Stimulated activated naive CD4-positive, alpha-beta T cell treated with Interleukin-2 at 50 U/mL for 16 hours (primary cell): ENCODE measurements at regions not wholly inside any gene's neighbourhood (a gene's known extent, or its start where the extent isn't known, plus 50 kb on each side); places are given as distances from the start of the nearest gene placed in this dataset.
"Not testable (repeated sequence)": the region's sequence is repeated elsewhere in the genome, so short reads cannot be mapped to it uniquely, and the experiment has no call there.

ENCODE experiments used
- DNase-seq: peaks from one replicate; lab custom pipeline; 2025; lab: John Stamatoyannopoulos, UW

DNA sequence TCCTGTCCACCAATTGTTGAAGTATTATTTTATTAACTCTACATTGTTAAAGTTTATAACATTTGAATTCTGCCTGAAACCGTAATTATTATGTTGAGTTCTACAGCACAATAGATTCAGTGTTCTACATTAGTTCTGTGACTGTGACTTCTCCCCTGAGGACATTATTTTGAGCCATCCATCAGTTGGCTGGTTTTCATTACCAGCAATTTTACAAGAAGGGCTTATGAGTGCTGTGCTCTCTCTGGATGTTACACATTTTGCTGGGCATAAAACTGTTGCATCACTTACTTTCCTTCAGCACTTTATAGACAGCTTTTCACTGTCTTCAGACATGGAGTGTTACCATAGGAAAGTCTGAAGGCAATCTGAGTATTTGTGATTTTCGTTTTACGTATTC is 118.2 kb upstream of the KITLG start:
- DNase-seq, result no peak

- DNase-seq, result no peak
Measured at GRCh38 chr12:88693837-88694445, 113.7 kb upstream of the KITLG start.

- DNase-seq, result no peak
Measured at GRCh38 chr12:88691811-88692210, 111.5 kb upstream of the KITLG start.

DNA sequence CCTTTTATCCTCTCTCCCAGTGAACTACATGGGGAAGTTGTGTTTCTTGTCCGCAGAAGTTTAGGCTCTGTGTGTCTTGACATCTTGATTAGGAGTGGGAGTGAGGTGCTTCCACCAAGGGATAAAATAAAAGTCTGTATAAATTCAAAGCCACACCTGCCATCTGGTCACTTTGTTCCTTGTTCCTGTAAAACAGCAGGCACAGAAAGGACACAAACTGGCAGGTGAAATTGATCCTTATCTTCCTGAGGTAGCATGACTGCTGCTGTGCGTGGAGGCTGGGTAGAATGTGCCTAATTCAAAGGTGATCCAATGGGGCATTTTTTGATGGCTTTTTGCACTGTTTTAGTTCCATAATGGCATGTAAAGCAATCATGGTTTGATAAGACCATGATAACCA is 104.3 kb upstream of the KITLG start:
- no peak for DNase-seq

DNA sequence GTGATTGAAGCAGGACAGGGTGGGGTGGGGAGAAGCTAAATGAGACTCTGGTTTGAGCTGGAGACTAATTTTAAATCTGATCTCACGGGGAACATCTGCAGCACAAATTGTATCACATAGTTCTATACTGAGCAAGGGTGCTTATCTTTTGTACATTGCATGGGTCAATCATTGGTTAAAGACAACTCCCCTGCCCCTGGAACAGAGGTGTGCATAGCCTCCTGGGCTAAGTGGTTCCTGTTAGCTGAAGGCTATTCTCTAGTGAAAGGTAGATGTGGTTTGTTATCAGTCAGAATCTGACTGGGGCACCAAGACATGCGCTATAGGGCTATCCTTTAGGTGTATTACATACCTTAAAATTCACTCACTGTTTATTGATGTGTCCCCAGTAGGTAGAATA is 103.9 kb upstream of the KITLG start:
- no peak for DNase-seq

GRCh38 chr12:88683628-88684027 is 103.4 kb upstream of the KITLG start:
- no peak for DNase-seq

GRCh38 chr12:88681271-88681670 is 101.0 kb upstream of the KITLG start:
- no peak for DNase-seq

GRCh38 chr12:88677464-88677863 is 97.2 kb upstream of the KITLG start:
- DNase-seq, result no peak

GRCh38 chr12:88667615-88668014 is 87.3 kb upstream of the KITLG start:
- not testable (repeated sequence) for DNase-seq

DNA sequence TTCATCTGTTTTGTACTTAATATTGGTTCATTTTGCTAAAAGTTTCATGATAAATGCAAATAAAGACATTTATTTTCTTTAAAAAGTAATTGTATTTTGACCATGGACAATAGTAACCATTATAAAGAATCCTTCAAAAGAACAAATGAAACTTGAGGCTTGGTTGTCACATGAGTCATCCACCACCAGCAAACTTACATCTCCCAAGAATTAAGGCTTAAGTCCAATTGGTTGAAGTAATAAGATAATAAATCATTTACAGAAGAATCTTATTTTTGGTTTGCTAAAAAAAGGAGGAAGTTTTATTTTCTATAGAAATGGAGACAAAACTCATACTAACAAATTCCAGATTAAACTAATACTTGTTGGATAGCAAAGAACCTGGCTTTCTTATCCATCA is 84.8 kb upstream of the KITLG start:
- DNase-seq, result no peak

- no peak for DNase-seq
Measured at GRCh38 chr12:88662961-88663360, 82.7 kb upstream of the KITLG start.

DNA sequence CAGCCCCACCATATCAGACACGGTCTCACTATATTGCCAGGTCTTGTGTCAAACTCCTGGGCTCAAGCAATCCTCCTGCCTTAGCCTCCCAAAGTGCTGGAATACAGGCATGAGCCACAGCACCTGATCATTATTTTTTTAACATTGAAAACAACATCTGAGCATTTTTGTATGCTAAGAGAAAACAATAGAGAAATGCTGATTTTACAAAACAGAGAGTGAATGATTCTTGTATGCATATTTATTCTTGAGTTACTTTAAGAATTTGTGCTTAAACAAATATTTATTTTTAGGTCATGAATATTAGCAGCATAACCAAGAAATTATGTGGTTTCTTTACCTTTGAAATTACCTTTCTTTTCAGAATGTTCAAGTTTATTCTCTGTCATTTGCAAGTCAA is 81.8 kb upstream of the KITLG start:
- no peak for DNase-seq

- DNase-seq, result no peak
Measured at GRCh38 chr12:88658009-88658408, 77.7 kb upstream of the KITLG start.

- no peak for DNase-seq
Measured at GRCh38 chr12:88650715-88651114, 70.4 kb upstream of the KITLG start.

GRCh38 chr12:88648625-88649024 is 68.4 kb upstream of the KITLG start:
- no peak for DNase-seq

- no peak for DNase-seq
Measured at GRCh38 chr12:88646824-88647223, 66.6 kb upstream of the KITLG start.

GRCh38 chr12:88645816-88646215 is 65.5 kb upstream of the KITLG start:
- DNase-seq, result no peak

GRCh38 chr12:88644946-88645702 is 64.9 kb upstream of the KITLG start:
- no peak for DNase-seq

DNA sequence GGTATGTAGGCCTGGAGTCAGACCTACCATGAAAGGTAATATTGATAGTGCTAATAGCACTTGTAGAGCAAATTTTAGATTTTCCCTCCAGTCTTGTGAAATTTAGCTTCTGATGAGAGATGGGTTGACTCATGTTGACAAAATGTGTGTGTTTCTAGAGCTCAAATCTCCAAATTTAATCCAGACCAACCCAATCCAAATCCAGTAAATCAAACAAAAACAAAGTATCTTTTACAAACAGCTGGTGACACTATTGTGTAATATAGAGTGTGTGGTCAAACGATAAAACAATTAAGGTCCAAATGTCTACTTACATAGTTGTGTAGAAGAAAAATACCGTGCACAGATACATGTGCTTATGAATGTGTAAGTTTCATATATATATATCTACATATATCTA is 63.4 kb upstream of the KITLG start:
- no peak for DNase-seq

DNA sequence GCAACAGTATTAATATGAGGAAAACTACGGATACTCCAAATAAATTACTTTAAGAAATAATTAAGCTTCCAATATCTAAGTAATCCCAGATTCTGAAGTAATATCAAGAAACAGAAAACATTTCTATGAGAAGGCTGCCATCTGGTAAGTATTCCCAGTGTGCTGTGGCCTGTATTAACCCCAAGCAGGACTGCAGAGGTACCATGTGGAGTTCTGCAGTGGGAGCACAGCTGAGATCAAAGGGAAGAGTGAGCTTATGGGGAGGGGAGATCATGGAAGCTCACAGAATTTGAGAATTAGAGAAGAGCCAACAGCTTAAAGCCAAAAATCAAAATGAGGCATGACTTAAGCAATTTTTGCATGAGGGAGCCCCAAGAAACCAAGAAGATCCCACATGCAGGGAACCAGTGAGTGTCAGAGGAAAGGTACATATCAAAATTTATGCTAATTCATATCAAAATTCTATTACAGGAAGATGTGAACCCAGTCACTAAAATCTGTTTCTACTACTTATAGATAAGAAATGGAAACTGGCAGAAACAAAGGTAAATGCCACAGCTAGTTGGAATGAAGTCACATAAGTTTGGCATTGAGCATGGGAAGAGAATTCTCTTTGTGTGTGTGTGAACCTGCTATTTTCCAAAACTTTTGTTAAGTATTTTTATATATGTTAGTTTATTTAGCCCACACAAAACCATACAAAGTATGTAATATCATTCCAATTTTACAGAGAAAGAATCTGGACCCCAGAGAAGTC is 62.6 kb upstream of the KITLG start:
- DNase-seq, result no peak

GRCh38 chr12:88638966-88639760 is 58.9 kb upstream of the KITLG start:
- no peak for DNase-seq

DNA sequence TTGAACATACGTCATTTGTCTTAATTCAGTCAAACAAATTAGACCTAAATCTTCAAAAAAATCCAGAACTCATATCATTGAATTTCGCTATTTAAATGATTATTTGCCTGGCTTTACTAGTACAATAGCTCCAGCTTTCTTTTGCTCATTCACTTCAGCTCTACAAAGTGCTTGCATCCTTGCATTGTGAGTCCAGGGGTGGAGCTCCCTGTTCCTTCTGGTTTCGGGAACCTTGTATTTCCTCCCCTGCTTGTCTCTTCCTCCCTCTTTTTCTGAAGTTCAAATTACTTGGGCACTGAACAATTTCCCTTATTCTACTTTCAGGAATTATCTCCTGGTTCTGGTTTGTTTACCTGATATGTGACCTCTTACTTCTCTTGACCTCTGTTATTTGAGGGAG is 58.1 kb upstream of the KITLG start:
- DNase-seq, result no peak
